ENCODE measurements at regions not wholly inside any gene's neighbourhood (a gene's known extent, or its start where the extent isn't known, plus 50 kb on each side); places are given as distances from the start of the nearest gene placed in this dataset.
"Not testable (repeated sequence)": the region's sequence is repeated elsewhere in the genome, so short reads cannot be mapped to it uniquely, and the experiment has no call there.

DNA sequence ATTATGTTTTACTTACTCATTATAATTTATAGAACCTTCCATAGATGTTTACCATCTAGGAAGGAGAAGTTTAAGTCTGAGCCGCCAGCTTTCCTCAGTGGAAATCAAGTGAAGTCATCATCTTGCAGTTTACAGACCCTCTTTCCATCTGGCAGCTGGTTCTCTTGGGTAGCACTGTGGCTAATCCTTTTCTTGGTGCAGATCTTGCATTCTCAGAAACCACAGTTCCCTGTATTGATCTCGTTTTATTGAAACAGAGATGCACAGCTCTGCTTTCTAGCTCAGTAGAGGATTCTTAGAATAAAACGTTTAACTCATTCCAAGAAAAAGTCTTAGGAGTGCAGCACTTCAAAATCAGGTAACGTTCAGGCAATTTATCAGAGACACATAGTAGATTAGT is 1154.7 kb downstream of the FOXD4L5 start:
- not testable (repeated sequence) for DNase-seq

- no peak for DNase-seq
Observed at GRCh38 chr9:64128572-64128971, 1156.4 kb downstream of the FOXD4L5 start.

DNA sequence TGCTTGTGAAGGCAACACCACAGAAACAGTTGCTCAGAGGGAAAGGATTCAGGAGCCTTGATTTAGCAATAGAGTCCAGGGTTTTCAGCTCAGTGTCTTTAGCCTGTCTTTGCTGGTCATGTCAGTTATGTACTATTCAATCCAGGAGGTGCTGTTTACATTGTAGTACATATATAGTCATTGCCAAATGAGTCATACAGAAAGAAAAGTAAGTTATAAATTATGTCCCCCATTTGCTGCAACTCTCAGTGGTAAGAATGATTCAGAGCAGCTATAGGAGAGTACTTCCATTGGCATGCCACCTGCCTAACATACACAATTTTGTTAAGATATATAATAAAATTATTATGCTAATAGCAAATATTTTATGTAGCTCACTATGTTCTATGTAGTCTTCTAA is 1163.4 kb downstream of the FOXD4L5 start:
- not testable (repeated sequence) for DNase-seq

DNA sequence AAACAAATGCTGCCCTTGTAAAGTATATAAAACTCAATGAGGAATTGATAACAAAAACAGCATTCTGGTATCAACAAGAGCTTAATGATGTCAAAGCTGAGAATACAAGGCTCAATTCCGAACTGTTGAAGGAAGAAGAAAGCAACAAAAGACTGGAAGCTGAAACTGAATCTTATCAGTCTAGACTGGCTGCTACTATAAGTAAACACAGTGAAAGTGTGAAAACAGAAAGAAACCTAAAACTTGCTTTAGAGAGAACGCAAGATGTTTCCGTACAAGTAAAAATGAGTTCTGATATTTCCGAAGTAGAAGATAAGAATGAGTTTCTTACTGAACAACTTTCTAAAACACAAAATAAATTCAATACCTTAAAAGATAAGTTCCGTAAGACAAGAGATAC is 1167.7 kb downstream of the FOXD4L5 start:
- DNase-seq = not testable (repeated sequence)

- DNase-seq = not testable (repeated sequence)
Observed at GRCh38 chr9:64107867-64108266, 1177.1 kb downstream of the FOXD4L5 start.

DNA sequence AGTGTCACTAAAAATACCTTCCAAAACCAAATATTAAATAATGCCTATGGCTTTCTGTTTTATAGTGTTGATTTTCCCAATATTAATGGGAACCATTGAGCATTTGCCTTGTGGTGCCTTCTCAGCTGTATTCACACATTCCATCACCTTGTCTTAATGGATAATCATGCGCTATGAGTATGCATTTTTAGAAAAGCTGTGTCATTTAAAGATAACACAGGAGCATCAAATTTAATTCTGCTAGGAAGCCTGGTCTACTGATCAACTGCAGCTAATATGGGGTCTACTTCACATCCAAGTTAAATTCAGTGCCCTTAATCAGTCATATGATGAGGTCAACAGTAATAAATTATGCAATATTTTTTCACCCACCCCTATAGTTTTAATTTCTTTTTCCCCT is 1177.8 kb downstream of the FOXD4L5 start:
- DNase-seq = not testable (repeated sequence)

DNA sequence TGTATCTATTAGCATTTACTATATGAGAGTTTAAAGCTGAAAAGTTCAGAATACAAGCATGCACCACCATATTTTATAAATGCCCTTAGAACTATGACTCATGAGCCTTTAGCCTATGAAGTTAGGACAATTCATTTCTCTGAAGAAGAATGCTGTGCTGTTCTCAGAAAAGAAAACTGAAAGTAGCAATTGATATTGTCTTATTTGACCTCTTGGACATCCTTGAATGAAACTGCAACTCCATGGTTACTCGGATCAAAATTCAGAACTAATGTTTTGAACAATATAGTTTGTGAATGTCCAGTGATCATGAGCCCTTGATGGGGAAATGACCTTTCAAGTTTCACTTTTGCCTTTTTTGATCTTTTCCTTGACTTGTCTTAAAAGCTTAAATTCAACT is 1179.8 kb downstream of the FOXD4L5 start:
- DNase-seq = not testable (repeated sequence)

DNA sequence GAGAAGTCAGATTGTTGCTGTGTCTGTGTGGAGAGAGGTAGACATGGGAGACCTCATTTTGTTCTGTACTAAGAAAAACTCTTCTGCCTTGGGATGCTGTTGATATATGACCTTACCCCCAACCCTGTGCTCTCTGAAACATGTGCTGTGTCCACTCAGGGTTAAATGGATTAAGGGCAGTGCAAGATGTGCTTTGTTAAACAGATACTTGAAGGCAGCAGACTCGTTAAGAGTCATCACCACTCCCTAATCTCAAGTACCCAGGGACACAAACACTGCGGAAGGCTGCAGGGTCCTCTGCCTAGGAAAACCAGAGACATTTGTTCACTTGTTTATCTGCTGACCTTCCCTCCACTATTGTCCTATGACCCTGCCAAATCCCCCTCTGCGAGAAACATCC is 1183.5 kb downstream of the FOXD4L5 start:
- DNase-seq = not testable (repeated sequence)

GRCh38 chr9:64100571-64101155 is 1184.3 kb downstream of the FOXD4L5 start:
- not testable (repeated sequence) for DNase-seq

DNA sequence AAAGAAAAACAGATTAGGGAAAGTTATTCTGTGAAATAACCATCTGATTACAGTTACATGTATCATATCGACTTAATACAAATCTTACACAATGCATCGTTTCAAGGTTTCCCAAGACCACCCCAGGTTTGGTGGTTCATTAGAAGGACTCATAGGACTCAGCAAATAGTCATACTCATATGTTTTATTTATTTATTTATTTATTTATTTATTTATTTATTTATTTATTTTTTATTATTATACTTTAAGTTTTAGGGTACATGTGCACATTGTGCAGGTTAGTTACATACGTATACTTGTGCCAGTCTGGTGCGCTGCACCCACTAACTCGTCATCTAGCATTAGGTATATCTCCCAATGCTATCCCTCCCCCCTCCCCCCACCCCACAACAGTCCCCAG is 1199.0 kb downstream of the FOXD4L5 start:
- DNase-seq = not testable (repeated sequence)

DNA sequence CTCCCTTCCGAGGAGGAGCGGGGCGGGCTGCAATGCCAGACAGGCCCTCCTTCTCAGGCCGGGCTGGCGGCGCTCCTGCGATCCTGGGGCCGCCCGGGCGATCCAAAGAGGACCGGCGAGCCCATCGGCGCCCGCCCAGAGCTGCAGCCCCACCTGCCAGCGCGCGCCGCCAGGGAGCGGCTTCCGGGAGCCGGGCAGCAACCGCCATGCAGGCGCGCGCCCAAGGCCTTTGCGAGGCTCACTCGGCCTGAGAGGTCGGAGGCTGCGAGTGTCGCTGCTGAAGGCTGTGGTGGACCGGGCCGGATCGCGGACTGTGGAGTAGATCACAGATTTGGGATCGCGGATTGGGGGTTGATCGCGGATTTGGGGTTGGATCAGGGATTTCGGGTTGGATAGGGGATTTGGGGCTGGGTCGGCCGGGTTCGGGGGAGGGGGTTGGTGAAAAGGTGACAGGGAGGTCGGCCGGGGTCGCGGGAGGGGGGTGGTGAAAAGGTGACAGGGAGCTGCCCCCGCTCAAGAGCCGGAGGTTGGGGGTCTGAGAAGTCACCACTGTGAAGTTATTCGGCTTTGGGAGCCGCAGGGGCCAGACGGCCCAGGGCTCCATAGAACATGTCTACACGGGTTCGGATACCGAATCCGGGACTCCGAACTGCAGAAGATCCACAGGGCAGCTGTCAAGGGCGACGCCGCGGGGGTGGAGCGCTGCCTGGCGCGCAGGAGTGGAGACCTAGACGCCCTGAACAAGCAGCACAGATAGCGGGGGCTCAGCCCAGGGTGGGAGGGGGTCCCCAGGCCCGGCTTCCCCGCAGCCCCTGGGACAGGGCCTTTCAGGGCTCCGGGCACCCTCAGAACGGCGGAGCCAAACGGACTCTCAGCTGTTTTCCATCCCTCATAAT is 1213.4 kb downstream of the FOXD4L5 start:
- not testable (repeated sequence) for DNase-seq

DNA sequence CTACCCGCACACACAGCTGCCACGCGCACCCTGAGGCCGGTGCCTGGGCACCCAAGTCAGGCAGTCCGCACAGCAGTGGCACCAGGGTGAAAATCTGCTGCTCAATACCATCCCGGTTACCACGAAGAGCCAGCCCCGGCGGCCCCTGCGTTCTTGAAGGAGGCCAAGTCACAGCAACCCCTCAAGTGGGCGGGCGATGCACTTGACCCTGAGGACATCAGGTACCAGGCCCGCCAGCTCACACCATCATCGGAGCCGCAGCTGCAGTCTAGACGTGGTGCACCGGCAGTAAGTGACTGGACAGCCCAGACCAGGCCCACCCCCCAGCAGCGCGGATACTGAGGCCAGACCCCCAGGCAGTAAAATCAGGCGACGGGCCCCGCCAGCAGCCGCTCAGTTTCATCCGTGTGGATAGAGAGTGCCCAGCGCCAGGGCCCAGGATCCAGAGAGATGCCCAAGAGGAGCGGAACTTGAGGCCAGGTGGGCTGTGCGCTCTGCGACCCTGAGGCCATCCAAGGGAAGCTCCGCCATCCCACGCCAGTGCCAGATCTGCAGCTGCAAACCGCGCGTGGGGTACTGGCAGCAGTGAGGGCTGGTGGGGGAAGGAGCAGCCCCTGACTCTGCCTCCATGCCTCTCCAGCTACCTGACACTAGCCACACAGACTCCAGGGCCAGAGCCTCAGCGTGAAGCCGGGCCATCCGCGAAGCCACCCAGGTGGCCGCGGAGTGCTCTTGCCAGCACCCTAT is 1214.2 kb downstream of the FOXD4L5 start:
- DNase-seq = not testable (repeated sequence)

- DNase-seq = not testable (repeated sequence)
Observed at GRCh38 chr9:64070083-64070482, 1214.9 kb downstream of the FOXD4L5 start.

DNA sequence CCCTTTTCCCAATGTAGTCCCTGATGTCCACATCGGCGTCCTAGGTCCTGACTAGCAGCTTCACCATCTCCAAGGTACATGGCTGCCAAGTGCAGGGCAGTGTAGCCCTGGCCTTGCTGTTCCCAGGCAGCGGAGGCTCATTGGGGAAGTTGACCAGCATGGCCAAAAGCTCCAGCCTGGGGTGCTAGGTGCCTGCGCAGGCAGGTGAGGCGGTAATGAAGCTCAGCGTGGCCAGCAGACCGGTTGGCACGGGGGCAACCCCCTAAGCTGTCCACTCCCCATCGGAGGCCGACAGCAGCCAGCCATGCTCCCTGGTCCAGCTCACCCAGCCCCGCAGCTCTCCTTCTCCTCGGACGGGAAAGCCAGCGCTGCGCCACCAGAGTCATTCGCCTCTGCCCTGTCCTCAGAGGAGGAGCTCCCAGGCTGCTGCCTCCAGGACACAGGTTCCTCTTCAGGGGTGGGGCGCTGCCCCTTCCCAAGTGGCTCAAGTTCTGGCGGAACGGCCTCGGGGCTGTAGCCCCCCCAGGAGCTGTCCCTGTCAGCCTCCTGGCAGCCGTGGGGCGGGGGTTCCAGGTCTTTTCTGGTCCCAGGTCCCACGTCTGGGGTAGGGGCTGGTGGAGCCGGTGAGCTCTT is 1218.2 kb downstream of the FOXD4L5 start:
- DNase-seq = no peak

- no peak for DNase-seq
Observed at GRCh38 chr9:64061013-64061627, 1223.9 kb downstream of the FOXD4L5 start.

- DNase-seq = not testable (repeated sequence)
Observed at GRCh38 chr9:64058070-64058469, 1226.9 kb downstream of the FOXD4L5 start.

GRCh38 chr9:64057553-64057952 is 1227.5 kb downstream of the FOXD4L5 start:
- no peak for DNase-seq

GRCh38 chr9:64028925-64029324 is 1256.1 kb downstream of the FOXD4L5 start:
- DNase-seq = not testable (repeated sequence)

DNA sequence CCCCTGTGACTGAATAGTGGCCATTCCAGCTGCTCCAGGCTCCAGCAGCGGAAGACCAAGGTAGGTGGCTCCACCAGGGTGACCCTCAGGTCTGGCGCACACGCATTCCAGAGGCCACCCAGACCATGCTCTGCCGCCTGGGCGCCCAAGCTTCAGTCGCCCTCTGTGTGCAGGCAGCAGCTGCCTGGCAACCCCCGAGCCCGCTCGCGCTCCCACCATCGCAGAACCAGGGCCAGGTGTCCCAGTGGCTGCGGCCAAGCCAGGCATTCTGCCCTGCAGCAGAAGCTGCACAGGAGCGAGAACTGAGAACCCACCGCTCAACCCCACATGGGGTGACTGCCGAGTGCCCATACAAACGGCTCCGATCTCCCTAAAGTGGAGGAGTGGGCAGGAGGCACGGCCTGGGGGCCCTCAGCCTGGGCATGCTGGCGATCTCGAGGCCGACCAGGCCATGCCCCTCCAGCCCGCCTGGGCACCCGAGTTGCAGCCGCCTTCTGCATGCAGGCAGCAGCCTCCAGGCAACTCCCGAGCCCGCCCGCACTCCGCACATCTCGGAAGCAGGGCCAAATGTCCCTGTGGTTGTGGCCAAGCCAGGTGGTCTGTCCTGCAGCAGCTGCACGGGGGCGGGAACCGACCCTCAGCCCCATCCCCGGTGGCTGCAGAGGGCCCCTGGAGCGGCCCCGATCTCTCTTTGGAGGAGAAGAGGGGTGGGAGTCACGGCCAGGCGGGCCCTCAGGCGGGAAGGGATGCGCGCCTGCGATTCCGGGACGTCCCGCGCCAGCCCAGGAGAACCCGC is 1264.1 kb downstream of the FOXD4L5 start:
- peak; percentile 14 for DNase-seq

GRCh38 chr9:64017666-64018065 is 1267.3 kb downstream of the FOXD4L5 start:
- not testable (repeated sequence) for DNase-seq

GRCh38 chr9:64016845-64017406 is 1268.1 kb downstream of the FOXD4L5 start:
- DNase-seq = peak; percentile 51
